Stomach (tissue), 8 donors: ENCODE measurements at regions not wholly inside any gene's neighbourhood (a gene's known extent, or its start where the extent isn't known, plus 50 kb on each side); places are given as distances from the start of the nearest gene placed in this dataset.

Experiments used
- DNase-seq, 2 donors: peaks; one replicate each; pipeline versions ENCODE4 v3.0.0 to v3.0.0-alpha.2; 2013 to 2019
- H3K27ac ChIP-seq, 5 donors: fragments of 200-600 bp in 4 of 5; sonication (generic) in 4 of 5; one replicate each; pipeline ENCODE4 v1.5.1; 2013 to 2019; ENCODE audit warnings: mild to moderate bottlenecking in 1 of 5, moderate library complexity in 1 of 5
- H3K27me3 ChIP-seq, 3 donors: fragments of 200-600 bp; sonication (generic); one replicate each; pipeline ENCODE4 v1.5.1; 2017 to 2019; ENCODE audit warnings: mixed run types in 1 of 3
- H3K36me3 ChIP-seq, 4 donors: fragments of 200-600 bp; sonication (generic); 1 replicate in 3 of 4; 2 replicates in 1 of 4; pipeline ENCODE4 v1.5.1; 2016 to 2019
- H3K4me1 ChIP-seq, 4 donors: fragments of 200-600 bp; sonication (generic); one replicate each; pipeline ENCODE4 v1.5.1; 2016 to 2019
- H3K4me3 ChIP-seq, 4 donors: fragments of 200-600 bp; sonication (generic) in 3 of 4; one replicate each; pipeline ENCODE4 v1.5.1; 2016 to 2019; ENCODE audit warnings: mild to moderate bottlenecking in 1 of 4
- H3K9me3 ChIP-seq, 4 donors: fragments of 200-600 bp; sonication (generic); one replicate each; pipeline ENCODE4 v1.5.1; 2016 to 2019
- EP300 ChIP-seq: sonication (generic); formaldehyde crosslinking; IDR thresholded peaks from one replicate; pipeline ENCODE4 v1.6.1; 2017; ENCODE audit warnings: antibody characterized with exemption
- POLR2A ChIP-seq, 4 donors: fragments of 450-650 bp; IDR thresholded peaks; one replicate each; pipeline ENCODE4 v1.6.1; 2016; ENCODE audit warnings: antibody characterized with exemption in 4 of 4, control low read depth in 2 of 4, mild to moderate bottlenecking in 1 of 4, moderate library complexity in 1 of 4
- POLR2AphosphoS5 ChIP-seq, 3 donors: sonication (generic); formaldehyde crosslinking; IDR thresholded peaks; one replicate each; pipeline ENCODE4 v1.6.1; 2016; ENCODE audit warnings: antibody characterized with exemption in 3 of 3
- WGBS, 5 donors: extraction: QIAGEN DNeasy Blood & Tissue Kit in 3 of 5; methylation state at CpG; one replicate each; pipeline versions ENCODE4 v1.1.5 to v1.1.7; 2013 to 2018; 5-methylcytosine and 5-hydroxymethylcytosine counted together
- intact Hi-C: fragments of 100-400 bp; cut with DNase I; formaldehyde crosslinking; loops from one replicate; pipeline ENCODE4 v1.15.1; 2023; ENCODE audit warnings: low total_unique reads
- TF ChIP-seq, protein P1 (sequence below), 7 experiments: fragments of 450-650 bp in 4 of 7; fragments of 200-600 bp in 3 of 7; sonication (generic) in 3 of 7; IDR thresholded peaks; one replicate each; pipeline ENCODE4 v1.5.1; 2016 to 2019; ENCODE audit warnings: antibody characterized with exemption in 7 of 7, control low read depth in 2 of 7, mild to moderate bottlenecking in 1 of 7
- donor health status: healthy with polysubstance abuse.
- donor health status: Bipolar disorder and iron deficiency.
- donor health status: healthy.

GRCh38 chr3:63089751-63090132 lies 188.4 kb upstream of the SYNPR start:
- 7 to 28% (median 13%) methylated on average over 1 of the region's 1 CpG for WGBS, 5 donors
- no peaks in the 10 kb centered on the region for H3K4me1 ChIP-seq
- no peaks in the 10 kb centered on the region for H3K27me3 ChIP-seq
- TF ChIP-seq POLR2A (IDR thresholded peaks at IDR 0.05) (no peak), POLR2AphosphoS5 (IDR thresholded peaks at IDR 0.05) (no peak), EP300 (no peak)
- TF ChIP-seq, protein P1, sequence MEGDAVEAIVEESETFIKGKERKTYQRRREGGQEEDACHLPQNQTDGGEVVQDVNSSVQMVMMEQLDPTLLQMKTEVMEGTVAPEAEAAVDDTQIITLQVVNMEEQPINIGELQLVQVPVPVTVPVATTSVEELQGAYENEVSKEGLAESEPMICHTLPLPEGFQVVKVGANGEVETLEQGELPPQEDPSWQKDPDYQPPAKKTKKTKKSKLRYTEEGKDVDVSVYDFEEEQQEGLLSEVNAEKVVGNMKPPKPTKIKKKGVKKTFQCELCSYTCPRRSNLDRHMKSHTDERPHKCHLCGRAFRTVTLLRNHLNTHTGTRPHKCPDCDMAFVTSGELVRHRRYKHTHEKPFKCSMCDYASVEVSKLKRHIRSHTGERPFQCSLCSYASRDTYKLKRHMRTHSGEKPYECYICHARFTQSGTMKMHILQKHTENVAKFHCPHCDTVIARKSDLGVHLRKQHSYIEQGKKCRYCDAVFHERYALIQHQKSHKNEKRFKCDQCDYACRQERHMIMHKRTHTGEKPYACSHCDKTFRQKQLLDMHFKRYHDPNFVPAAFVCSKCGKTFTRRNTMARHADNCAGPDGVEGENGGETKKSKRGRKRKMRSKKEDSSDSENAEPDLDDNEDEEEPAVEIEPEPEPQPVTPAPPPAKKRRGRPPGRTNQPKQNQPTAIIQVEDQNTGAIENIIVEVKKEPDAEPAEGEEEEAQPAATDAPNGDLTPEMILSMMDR (IDR thresholded peaks at IDR 0.05) = no peak
- H3K27ac ChIP-seq = no peak overlapping the region
- no peaks in the 10 kb centered on the region for H3K9me3 ChIP-seq
- H3K36me3 ChIP-seq = no peaks in the 10 kb centered on the region
- H3K4me3 ChIP-seq = no peak overlapping the region
- intact Hi-C loops = no loop called here
- DNase-seq = no peak

DNA sequence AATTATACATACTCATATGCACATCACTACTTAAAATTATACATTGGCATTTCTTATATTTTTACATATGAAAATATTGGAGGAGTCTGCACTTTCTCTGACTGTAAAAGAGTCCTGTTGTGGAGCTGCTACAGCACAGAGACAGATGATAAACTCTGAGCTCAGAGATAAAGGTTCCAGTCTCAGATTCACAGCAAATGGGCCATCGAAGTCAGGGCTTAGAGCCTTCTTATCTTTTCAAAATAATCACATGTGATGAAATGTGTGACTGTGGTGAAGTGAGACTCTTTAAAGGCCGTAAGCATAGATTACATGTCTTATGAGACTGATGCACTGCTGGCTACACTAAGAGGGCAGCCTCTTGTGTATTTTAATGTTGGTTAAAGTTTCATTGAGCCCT lies 187.5 kb upstream of the SYNPR start:
- no peak for TF ChIP-seq POLR2A (IDR thresholded peaks at IDR 0.05)
- no peak for TF ChIP-seq EP300
- no peak for TF ChIP-seq POLR2AphosphoS5 (IDR thresholded peaks at IDR 0.05)
- TF ChIP-seq, protein P1 (IDR thresholded peaks at IDR 0.05) = no peak
- Histone ChIP-seq H3K36me3 (no peaks in the 10 kb centered on the region), H3K4me1 (no peaks in the 10 kb centered on the region), H3K9me3 (no peaks in the 10 kb centered on the region), H3K27me3 (no peaks in the 10 kb centered on the region), H3K27ac (no peak overlapping the region), H3K4me3 (no peak overlapping the region)
- DNase-seq = no peak
- intact Hi-C loops = no loop called here
- WGBS, 5 donors = 14 to 31% (median 18%) methylated on average over 2 of the region's 2 CpGs

DNA sequence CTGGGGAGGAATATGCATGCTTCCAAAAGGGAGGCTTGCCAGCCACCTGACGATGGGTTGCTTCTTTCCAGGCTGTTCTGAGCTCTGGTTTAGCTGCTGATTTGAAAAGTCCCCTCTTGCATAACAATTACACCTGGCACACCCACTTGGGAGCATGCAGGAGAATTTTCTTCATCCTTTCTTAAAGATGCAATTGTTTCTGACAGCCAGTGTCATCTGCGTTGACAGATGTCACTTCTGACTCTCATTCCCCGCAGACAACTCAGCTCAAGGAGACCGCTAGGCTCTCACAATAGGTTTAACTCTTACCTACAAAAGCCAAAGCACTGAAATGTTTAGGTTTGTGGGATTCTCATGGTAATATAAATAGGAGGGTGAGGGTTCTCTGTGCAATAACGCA lies 185.6 kb upstream of the SYNPR start:
- no peaks in the 10 kb centered on the region for H3K36me3 ChIP-seq
- WGBS, 5 donors = 53 to 70% (median 68%) methylated on average over 5 of the region's 5 CpGs
- no peaks in the 10 kb centered on the region for H3K27me3 ChIP-seq
- TF ChIP-seq POLR2A (IDR thresholded peaks at IDR 0.05) (no peak), POLR2AphosphoS5 (IDR thresholded peaks at IDR 0.05) (no peak), EP300 (no peak)
- TF ChIP-seq, protein P1 (IDR thresholded peaks at IDR 0.05) = no peak
- H3K4me1 ChIP-seq = no peaks in the 10 kb centered on the region
- H3K27ac ChIP-seq = no peak overlapping the region
- intact Hi-C loops = no loop called here
- H3K9me3 ChIP-seq = peaks cover 0 to 4% (median 0%) of the 10 kb centered on the region in 4 donors
- no peak overlapping the region for H3K4me3 ChIP-seq
- DNase-seq = no peak

- no peaks in the 10 kb centered on the region for H3K4me1 ChIP-seq
- no peaks in the 10 kb centered on the region for H3K36me3 ChIP-seq
- no peak for DNase-seq
- intact Hi-C loops = no loop called here
- no peak overlapping the region for H3K4me3 ChIP-seq
- no peak for TF ChIP-seq EP300
- TF ChIP-seq, protein P1 (IDR thresholded peaks at IDR 0.05) = no peak
- no peak for TF ChIP-seq POLR2AphosphoS5 (IDR thresholded peaks at IDR 0.05)
- TF ChIP-seq POLR2A (IDR thresholded peaks at IDR 0.05) = no peak
- H3K9me3 ChIP-seq = peaks cover 0 to 7% (median 0%) of the 10 kb centered on the region in 4 donors
- H3K27ac ChIP-seq = no peak overlapping the region
- H3K27me3 ChIP-seq = no peaks in the 10 kb centered on the region
- 60 to 74% (median 66%) methylated on average over 4 of the region's 4 CpGs for WGBS, 5 donors
Observed at GRCh38 chr3:63094642-63095408, 183.3 kb upstream of the SYNPR start.
